NB4 (cell line): ENCODE measurements at regions not wholly inside any gene's neighbourhood (a gene's known extent, or its start where the extent isn't known, plus 50 kb on each side); places are given as distances from the start of the nearest gene placed in this dataset.

ENCODE experiments used
- DNase-seq: peaks from one replicate; pipeline ENCODE4 v3.0.0; 2010; ENCODE audit warnings: low read depth
- H3K4me3 ChIP-seq: one replicate; pipeline ENCODE4 v1.5.1; 2011; ENCODE audit warnings: mild to moderate bottlenecking, low read depth, low read length, moderate library complexity
- MYC ChIP-seq: IDR thresholded peaks from 2 replicates; pipeline ENCODE4 v1.6.1; 2011; ENCODE audit warnings: low read depth, low read length
- POLR2A ChIP-seq: IDR thresholded peaks from 2 replicates; pipeline ENCODE4 v1.6.1; 2011; ENCODE audit warnings: mild to moderate bottlenecking; ENCODE audit not compliant: insufficient read length; ENCODE audit errors: extremely low read depth
- TF ChIP-seq, protein P1 (sequence below): IDR thresholded peaks from one replicate; pipeline ENCODE4 v1.5.1; 2012; ENCODE audit warnings: low read depth, low read length
- TF ChIP-seq, protein P2 (sequence below): IDR thresholded peaks from 2 replicates; pipeline ENCODE4 v1.6.1; 2011; ENCODE audit warnings: low read depth, low read length

DNA sequence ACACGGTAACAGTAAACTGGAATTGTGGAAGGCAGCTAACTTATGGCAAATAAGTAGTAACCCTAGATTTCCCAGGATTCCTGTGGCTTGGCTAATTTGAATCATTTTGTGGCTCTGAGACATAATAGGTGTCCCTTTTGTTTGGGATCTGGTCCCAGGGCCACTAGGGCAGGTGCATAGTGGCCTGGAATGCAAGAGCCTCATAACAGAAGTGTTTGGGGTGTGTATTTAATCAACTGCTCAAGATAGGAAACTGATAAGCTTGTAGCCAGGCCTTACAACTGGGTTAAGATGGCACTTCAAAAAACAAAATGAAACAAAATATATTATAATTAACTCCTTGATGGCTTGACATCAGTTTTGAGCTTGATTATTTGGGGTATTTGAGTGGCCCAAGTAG, 541.8 kb downstream of the ETV1 start:
- no peak for DNase-seq
- no peak overlapping the region for H3K4me3 ChIP-seq
- TF ChIP-seq MYC: no peak
- TF ChIP-seq, protein P1, sequence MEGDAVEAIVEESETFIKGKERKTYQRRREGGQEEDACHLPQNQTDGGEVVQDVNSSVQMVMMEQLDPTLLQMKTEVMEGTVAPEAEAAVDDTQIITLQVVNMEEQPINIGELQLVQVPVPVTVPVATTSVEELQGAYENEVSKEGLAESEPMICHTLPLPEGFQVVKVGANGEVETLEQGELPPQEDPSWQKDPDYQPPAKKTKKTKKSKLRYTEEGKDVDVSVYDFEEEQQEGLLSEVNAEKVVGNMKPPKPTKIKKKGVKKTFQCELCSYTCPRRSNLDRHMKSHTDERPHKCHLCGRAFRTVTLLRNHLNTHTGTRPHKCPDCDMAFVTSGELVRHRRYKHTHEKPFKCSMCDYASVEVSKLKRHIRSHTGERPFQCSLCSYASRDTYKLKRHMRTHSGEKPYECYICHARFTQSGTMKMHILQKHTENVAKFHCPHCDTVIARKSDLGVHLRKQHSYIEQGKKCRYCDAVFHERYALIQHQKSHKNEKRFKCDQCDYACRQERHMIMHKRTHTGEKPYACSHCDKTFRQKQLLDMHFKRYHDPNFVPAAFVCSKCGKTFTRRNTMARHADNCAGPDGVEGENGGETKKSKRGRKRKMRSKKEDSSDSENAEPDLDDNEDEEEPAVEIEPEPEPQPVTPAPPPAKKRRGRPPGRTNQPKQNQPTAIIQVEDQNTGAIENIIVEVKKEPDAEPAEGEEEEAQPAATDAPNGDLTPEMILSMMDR: no peak
- TF ChIP-seq, protein P2, sequence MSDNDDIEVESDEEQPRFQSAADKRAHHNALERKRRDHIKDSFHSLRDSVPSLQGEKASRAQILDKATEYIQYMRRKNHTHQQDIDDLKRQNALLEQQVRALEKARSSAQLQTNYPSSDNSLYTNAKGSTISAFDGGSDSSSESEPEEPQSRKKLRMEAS: no peak
- TF ChIP-seq POLR2A: no peak

DNA sequence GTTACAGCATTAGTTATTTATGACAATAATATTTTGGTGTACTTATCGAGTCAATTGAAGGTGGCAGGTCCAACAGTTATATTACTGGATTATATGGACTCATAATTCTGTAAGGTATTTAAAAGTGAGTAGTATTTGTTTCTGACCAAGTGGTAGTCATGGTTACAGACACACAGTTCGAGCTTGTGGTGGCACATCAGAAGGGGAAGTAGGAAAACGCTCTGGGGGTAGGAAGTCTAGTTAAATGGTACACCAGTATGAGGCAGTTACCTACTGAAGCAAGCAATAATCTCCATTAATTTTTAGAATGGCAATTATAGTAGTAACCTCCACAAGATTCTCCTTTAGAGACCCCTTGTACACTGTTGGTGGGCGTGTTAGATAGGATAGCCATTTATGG, 541.2 kb downstream of the ETV1 start:
- no peak overlapping the region for H3K4me3 ChIP-seq
- TF ChIP-seq, protein P2: no peak
- TF ChIP-seq, protein P1: no peak
- TF ChIP-seq POLR2A: no peak
- no peak for TF ChIP-seq MYC
- DNase-seq: peak; percentile 20

DNA sequence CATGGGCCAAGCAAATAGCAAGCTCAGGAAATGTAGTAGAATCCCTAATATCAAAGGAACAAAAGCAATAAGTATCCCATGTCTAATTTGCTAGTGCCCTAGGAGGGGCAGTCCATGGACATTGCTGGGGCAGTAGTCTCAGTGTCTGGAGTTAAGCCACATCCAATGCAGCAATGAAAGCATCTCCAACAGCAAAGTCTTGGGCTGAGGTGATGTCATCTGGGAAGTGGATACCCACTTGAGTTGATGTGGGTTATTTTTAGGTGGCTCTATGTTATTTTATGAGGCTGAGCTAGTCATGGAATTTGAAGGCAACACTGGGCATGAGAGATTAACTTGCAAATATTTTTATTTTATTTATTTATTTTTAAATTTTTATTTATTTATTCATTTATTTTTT, 540.0 kb downstream of the ETV1 start:
- no peak overlapping the region for H3K4me3 ChIP-seq
- DNase-seq: no peak
- no peak for TF ChIP-seq POLR2A
- no peak for TF ChIP-seq MYC
- TF ChIP-seq, protein P2: no peak
- TF ChIP-seq, protein P1: no peak

DNA sequence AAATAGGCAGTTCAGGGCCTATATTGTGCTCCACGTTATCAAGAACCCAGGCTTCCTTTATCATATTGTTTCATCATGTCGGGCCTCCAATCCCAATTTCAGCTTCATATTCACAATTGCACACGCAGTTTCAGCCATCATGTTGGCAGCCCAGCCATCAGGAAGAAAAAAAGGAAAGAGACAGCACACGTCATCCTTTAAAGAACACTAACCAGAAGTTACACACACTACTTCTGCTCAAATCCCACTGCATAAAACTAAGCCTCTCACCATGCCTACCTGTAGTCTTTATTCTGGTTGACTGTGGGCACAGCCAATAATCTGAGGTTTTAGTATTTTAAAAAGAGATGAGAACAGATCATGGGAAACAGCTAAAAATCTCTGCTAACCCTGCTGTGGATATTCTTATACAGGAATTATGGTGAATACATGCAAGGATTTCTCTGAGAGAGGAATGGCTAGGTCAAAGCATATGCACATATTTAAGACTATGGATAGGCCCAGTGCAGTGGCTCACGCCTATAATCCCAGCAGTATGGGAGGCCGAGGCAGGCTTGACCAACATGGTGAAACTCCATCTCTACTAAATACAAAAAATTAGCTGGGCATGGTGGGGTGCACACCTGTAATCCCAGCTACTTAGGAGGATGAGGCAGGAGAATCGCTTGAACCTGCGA, 534.4 kb downstream of the ETV1 start:
- no peak for DNase-seq
- H3K4me3 ChIP-seq: no peak overlapping the region
- no peak for TF ChIP-seq MYC
- no peak for TF ChIP-seq POLR2A
- TF ChIP-seq, protein P2: no peak
- TF ChIP-seq, protein P1: no peak

DNA sequence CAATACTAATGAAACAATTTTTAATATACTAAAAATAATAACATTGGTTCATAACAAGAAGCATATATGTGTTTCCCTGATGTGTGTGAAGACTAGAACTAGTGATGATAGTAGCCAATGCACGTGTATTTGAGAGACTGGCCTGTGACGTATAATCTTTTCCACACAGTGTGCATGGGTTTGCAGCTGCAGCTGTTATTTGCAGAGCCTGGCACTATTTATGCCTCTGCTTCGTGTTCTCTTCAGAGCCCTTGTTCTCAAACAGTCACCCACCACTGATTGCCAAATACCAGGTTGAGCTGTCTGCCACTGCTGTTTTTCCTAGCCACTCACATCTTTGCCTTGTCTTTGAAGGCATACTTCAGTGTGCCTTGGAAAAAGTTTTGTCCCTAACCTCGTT, 531.7 kb downstream of the ETV1 start:
- no peak for DNase-seq
- TF ChIP-seq POLR2A: no peak
- H3K4me3 ChIP-seq: no peak overlapping the region

DNA sequence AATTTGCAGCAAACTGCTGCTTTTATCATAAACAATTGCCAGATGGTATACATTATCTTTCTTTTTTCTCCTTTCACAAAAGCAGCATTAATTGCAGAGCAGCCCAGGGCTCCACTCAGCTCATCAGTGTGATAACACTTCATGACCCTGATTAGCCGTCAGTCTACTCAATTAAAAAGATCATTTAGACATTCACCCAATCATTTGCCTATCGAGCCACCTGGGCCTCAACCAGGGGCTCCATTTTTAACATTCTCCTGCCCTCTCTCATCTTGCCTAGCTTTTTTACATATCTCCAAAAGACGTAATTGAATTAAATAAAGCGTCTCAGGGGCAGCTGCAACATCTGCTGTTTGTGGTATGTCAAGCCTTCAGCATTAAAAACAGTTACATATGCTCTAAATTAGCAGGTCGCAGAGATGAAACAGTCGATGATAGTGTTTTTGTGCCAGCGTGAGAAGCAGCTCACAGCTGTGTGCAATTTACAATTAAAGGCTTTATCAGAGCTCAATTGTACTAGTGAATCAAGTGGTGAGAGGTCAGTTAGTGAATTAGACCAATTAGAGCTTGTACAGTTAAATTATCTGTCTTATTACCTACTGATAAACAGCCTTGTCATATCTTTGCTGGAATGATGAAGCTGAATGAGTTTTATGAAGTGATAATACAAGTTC, 522.5 kb downstream of the ETV1 start:
- no peak for TF ChIP-seq MYC
- TF ChIP-seq, protein P2: no peak
- no peak for TF ChIP-seq POLR2A
- TF ChIP-seq, protein P1: no peak
- DNase-seq: no peak
- H3K4me3 ChIP-seq: no peak overlapping the region
